ENCODE measurements at regions not wholly inside any gene's neighbourhood (a gene's known extent, or its start where the extent isn't known, plus 50 kb on each side); places are given as distances from the start of the nearest gene placed in this dataset.
A peak's percentile ranks its signal among the peaks of the same experiment; 100 is the strongest.
"Not testable (repeated sequence)": the region's sequence is repeated elsewhere in the genome, so short reads cannot be mapped to it uniquely, and the experiment has no call there.

GRCh38 chr14:22210026-22210425 lies 379.0 kb downstream of the DAD1 start:
- no peak overlapping the region for H3K27ac ChIP-seq
- no peaks in the 10 kb centered on the region for H3K9me3 ChIP-seq (ENCODE audit: severe bottlenecking)
- no peaks in the 10 kb centered on the region for H3K36me3 ChIP-seq
- no peak for DNase-seq
- H3K27me3 ChIP-seq (ENCODE audit: insufficient read depth, low read depth, severe bottlenecking), result peaks cover 25% of the 10 kb centered on the region
- TF ChIP-seq, protein P1, sequence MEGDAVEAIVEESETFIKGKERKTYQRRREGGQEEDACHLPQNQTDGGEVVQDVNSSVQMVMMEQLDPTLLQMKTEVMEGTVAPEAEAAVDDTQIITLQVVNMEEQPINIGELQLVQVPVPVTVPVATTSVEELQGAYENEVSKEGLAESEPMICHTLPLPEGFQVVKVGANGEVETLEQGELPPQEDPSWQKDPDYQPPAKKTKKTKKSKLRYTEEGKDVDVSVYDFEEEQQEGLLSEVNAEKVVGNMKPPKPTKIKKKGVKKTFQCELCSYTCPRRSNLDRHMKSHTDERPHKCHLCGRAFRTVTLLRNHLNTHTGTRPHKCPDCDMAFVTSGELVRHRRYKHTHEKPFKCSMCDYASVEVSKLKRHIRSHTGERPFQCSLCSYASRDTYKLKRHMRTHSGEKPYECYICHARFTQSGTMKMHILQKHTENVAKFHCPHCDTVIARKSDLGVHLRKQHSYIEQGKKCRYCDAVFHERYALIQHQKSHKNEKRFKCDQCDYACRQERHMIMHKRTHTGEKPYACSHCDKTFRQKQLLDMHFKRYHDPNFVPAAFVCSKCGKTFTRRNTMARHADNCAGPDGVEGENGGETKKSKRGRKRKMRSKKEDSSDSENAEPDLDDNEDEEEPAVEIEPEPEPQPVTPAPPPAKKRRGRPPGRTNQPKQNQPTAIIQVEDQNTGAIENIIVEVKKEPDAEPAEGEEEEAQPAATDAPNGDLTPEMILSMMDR (IDR thresholded peaks at IDR 0.05; ENCODE audit: low read depth, low read length), result no peak
- H3K4me3 ChIP-seq (ENCODE audit: low read depth, low read length), result no peak overlapping the region

- Histone ChIP-seq H3K36me3 (no peaks in the 10 kb centered on the region), H3K27ac (no peak overlapping the region), H3K27me3 (ENCODE audit: insufficient read depth, low read depth, severe bottlenecking) (peaks cover 23% of the 10 kb centered on the region), H3K9me3 (ENCODE audit: severe bottlenecking) (no peaks in the 10 kb centered on the region), H3K4me3 (ENCODE audit: low read depth, low read length) (no peak overlapping the region)
- DNase-seq, result no peak
- TF ChIP-seq, protein P1 (IDR thresholded peaks at IDR 0.05; ENCODE audit: low read depth, low read length), result no peak
Measured at GRCh38 chr14:22203036-22203435, 386.0 kb downstream of the DAD1 start.

GRCh38 chr14:22202313-22202712 lies 386.7 kb downstream of the DAD1 start:
- no peak for DNase-seq
- no peak overlapping the region for H3K4me3 ChIP-seq (ENCODE audit: low read depth, low read length)
- no peaks in the 10 kb centered on the region for H3K36me3 ChIP-seq
- H3K27ac ChIP-seq, result no peak overlapping the region
- no peaks in the 10 kb centered on the region for H3K9me3 ChIP-seq (ENCODE audit: severe bottlenecking)
- H3K27me3 ChIP-seq (ENCODE audit: insufficient read depth, low read depth, severe bottlenecking), result peaks cover 20% of the 10 kb centered on the region
- TF ChIP-seq, protein P1 (IDR thresholded peaks at IDR 0.05; ENCODE audit: low read depth, low read length), result no peak

- TF ChIP-seq, protein P1 (IDR thresholded peaks at IDR 0.05; ENCODE audit: low read depth, low read length), result peak; percentile 55
- no peak for DNase-seq
- Histone ChIP-seq H3K27ac (no peak overlapping the region), H3K4me3 (ENCODE audit: low read depth, low read length) (no peak overlapping the region), H3K9me3 (ENCODE audit: severe bottlenecking) (no peaks in the 10 kb centered on the region), H3K27me3 (ENCODE audit: insufficient read depth, low read depth, severe bottlenecking) (peaks cover 18% of the 10 kb centered on the region), H3K36me3 (no peaks in the 10 kb centered on the region)
Measured at GRCh38 chr14:22200977-22201605, 387.9 kb downstream of the DAD1 start.

DNA sequence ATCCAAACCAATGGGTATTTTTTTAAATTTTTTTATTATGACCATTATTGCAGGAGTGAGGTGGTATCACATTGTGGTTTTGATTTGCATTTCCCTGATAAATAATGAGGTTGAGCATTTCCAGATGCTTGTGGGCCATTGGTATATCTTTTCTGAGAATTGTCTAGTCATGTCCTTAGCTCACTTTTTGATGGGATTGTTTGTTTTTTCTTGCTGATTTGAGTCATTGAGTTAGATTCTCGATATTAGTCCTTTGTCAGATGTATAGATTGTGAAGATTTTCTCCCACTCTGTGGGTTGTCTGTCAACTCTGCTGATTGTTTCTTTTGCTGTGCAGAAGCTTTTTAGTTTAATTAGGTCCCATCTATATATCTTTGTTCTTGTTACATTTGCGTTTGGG lies 388.9 kb downstream of the DAD1 start:
- not testable (repeated sequence) for DNase-seq; H3K9me3 ChIP-seq (ENCODE audit: severe bottlenecking); H3K36me3 ChIP-seq; H3K27ac ChIP-seq; H3K4me3 ChIP-seq (ENCODE audit: low read depth, low read length)
- H3K27me3 ChIP-seq (ENCODE audit: insufficient read depth, low read depth, severe bottlenecking), result peaks cover 19% of the 10 kb centered on the region

DNA sequence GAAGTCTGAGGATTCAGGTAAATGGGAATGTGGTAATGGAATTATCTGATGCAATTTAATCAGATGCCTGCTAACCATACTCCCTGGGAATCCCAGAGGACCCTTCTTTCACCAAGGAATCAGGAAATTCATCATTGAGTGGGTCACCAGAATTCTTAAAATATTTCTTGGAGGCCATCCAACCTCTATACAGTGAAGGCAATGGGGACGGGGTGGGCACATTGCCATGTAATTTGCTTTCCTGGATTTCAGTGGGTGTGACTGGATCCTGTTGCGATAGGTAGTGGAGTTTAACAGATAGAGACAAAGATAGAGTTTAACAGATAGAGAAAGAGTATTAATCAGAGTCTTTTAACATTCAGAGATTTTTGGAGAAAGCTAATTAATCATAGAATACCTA lies 394.4 kb downstream of the DAD1 start:
- H3K9me3 ChIP-seq (ENCODE audit: severe bottlenecking), result no peaks in the 10 kb centered on the region
- no peaks in the 10 kb centered on the region for H3K36me3 ChIP-seq
- H3K27ac ChIP-seq, result no peak overlapping the region
- no peak for DNase-seq
- no peak overlapping the region for H3K4me3 ChIP-seq (ENCODE audit: low read depth, low read length)
- peaks cover 39% of the 10 kb centered on the region for H3K27me3 ChIP-seq (ENCODE audit: insufficient read depth, low read depth, severe bottlenecking)
- TF ChIP-seq, protein P1 (IDR thresholded peaks at IDR 0.05; ENCODE audit: low read depth, low read length), result no peak
